ENCODE measurements at regions not wholly inside any gene's neighbourhood (a gene's known extent, or its start where the extent isn't known, plus 50 kb on each side); places are given as distances from the start of the nearest gene placed in this dataset.

- no TSS peak for BruUV-seq (replicated peaks)
- no peak overlapping the region for H3K4me3 Mint-ChIP-seq (ENCODE audit: low read depth, unreplicated experiment)
- no peak for DNase-seq
- H3K27ac Mint-ChIP-seq (ENCODE audit: unreplicated experiment): no peak overlapping the region
- H3K27me3 Mint-ChIP-seq (ENCODE audit: unreplicated experiment): peaks cover 14% of the 10 kb centered on the region
- H3K4me1 Mint-ChIP-seq (ENCODE audit: low read depth, unreplicated experiment): peaks cover 6% of the 10 kb centered on the region
- no peaks in the 10 kb centered on the region for H3K36me3 Mint-ChIP-seq (ENCODE audit: insufficient read depth, unreplicated experiment)
- H3K9me3 Mint-ChIP-seq (ENCODE audit: low read depth, unreplicated experiment): peaks cover 8% of the 10 kb centered on the region
- TF ChIP-seq, protein P1, sequence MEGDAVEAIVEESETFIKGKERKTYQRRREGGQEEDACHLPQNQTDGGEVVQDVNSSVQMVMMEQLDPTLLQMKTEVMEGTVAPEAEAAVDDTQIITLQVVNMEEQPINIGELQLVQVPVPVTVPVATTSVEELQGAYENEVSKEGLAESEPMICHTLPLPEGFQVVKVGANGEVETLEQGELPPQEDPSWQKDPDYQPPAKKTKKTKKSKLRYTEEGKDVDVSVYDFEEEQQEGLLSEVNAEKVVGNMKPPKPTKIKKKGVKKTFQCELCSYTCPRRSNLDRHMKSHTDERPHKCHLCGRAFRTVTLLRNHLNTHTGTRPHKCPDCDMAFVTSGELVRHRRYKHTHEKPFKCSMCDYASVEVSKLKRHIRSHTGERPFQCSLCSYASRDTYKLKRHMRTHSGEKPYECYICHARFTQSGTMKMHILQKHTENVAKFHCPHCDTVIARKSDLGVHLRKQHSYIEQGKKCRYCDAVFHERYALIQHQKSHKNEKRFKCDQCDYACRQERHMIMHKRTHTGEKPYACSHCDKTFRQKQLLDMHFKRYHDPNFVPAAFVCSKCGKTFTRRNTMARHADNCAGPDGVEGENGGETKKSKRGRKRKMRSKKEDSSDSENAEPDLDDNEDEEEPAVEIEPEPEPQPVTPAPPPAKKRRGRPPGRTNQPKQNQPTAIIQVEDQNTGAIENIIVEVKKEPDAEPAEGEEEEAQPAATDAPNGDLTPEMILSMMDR (IDR thresholded peaks at IDR 0.05; ENCODE audit: unreplicated experiment): no peak
- intact Hi-C loops (cut with micrococcal nuclease; ENCODE audit: unreplicated experiment): no loop called here
- CTCF ChIA-PET: interaction anchor here (0.6 kb wide), 1 partner anchor 36 kb away, joined by 3 read pairs; no protein-coding TSS in a partner anchor
These were observed 99.4 kb upstream of the MYCN start for GRCh38 chr2:15840969-15841368.

GRCh38 chr2:15841776-15842560 is 98.4 kb upstream of the MYCN start:
- peaks cover 11% of the 10 kb centered on the region for H3K27me3 Mint-ChIP-seq (ENCODE audit: unreplicated experiment)
- CTCF ChIA-PET: no interaction called here
- intact Hi-C loops (cut with micrococcal nuclease; ENCODE audit: unreplicated experiment): no loop called here
- no peak overlapping the region for H3K27ac Mint-ChIP-seq (ENCODE audit: unreplicated experiment)
- H3K4me1 Mint-ChIP-seq (ENCODE audit: low read depth, unreplicated experiment): peaks cover 6% of the 10 kb centered on the region
- no peak overlapping the region for H3K4me3 Mint-ChIP-seq (ENCODE audit: low read depth, unreplicated experiment)
- no peaks in the 10 kb centered on the region for H3K36me3 Mint-ChIP-seq (ENCODE audit: insufficient read depth, unreplicated experiment)
- peaks cover 8% of the 10 kb centered on the region for H3K9me3 Mint-ChIP-seq (ENCODE audit: low read depth, unreplicated experiment)
- TF ChIP-seq, protein P1 (IDR thresholded peaks at IDR 0.05; ENCODE audit: unreplicated experiment): no peak
- no peak for DNase-seq
- no TSS peak for BruUV-seq (replicated peaks)

GRCh38 chr2:15842758-15843666 is 97.3 kb upstream of the MYCN start:
- TF ChIP-seq, protein P1 (IDR thresholded peaks at IDR 0.05; ENCODE audit: unreplicated experiment): no peak
- Mint-ChIP-seq H3K4me1 (ENCODE audit: low read depth, unreplicated experiment) (peaks cover 6% of the 10 kb centered on the region), H3K4me3 (ENCODE audit: low read depth, unreplicated experiment) (no peak overlapping the region), H3K27me3 (ENCODE audit: unreplicated experiment) (peaks cover 11% of the 10 kb centered on the region), H3K36me3 (ENCODE audit: insufficient read depth, unreplicated experiment) (no peaks in the 10 kb centered on the region), H3K9me3 (ENCODE audit: low read depth, unreplicated experiment) (peaks cover 7% of the 10 kb centered on the region), H3K27ac (ENCODE audit: unreplicated experiment) (no peak overlapping the region)
- DNase-seq: no peak
- intact Hi-C loops (cut with micrococcal nuclease; ENCODE audit: unreplicated experiment): no loop called here
- BruUV-seq (replicated peaks): no TSS peak
- CTCF ChIA-PET: no interaction called here

GRCh38 chr2:15844211-15844801 is 96.0 kb upstream of the MYCN start:
- H3K36me3 Mint-ChIP-seq (ENCODE audit: insufficient read depth, unreplicated experiment): no peaks in the 10 kb centered on the region
- CTCF ChIA-PET: no interaction called here

More at GRCh38 chr2:15844211-15844801, 96.0 kb upstream of the MYCN start:
- BruUV-seq (replicated peaks): no TSS peak
- intact Hi-C loops (cut with micrococcal nuclease; ENCODE audit: unreplicated experiment): no loop called here
- Mint-ChIP-seq H3K9me3 (ENCODE audit: low read depth, unreplicated experiment) (peaks cover 3% of the 10 kb centered on the region), H3K4me3 (ENCODE audit: low read depth, unreplicated experiment) (no peak overlapping the region), H3K4me1 (ENCODE audit: low read depth, unreplicated experiment) (peaks cover 6% of the 10 kb centered on the region), H3K27ac (ENCODE audit: unreplicated experiment) (no peak overlapping the region), H3K27me3 (ENCODE audit: unreplicated experiment) (peaks cover 11% of the 10 kb centered on the region)
- DNase-seq: no peak
- TF ChIP-seq, protein P1 (IDR thresholded peaks at IDR 0.05; ENCODE audit: unreplicated experiment): no peak

All from Calu3 (cell line).